GM12892 (cell line): ENCODE measurements at regions not wholly inside any gene's neighbourhood (a gene's known extent, or its start where the extent isn't known, plus 50 kb on each side); places are given as distances from the start of the nearest gene placed in this dataset.

Experiments used
- POLR2A ChIP-seq: IDR thresholded peaks from 2 replicates; pipeline ENCODE4 v1.6.1; 2011; ENCODE audit warnings: low read depth, low read length, control low read depth
- POLR2AphosphoS5 ChIP-seq: IDR thresholded peaks from 2 replicates; pipeline ENCODE4 v1.6.1; 2011; ENCODE audit warnings: low read depth, low read length, control low read depth
- TAF1 ChIP-seq: IDR thresholded peaks from 2 replicates; pipeline ENCODE4 v1.6.1; 2011; ENCODE audit warnings: low read depth, mild to moderate bottlenecking, control low read depth, low read length, borderline replicate concordance

DNA sequence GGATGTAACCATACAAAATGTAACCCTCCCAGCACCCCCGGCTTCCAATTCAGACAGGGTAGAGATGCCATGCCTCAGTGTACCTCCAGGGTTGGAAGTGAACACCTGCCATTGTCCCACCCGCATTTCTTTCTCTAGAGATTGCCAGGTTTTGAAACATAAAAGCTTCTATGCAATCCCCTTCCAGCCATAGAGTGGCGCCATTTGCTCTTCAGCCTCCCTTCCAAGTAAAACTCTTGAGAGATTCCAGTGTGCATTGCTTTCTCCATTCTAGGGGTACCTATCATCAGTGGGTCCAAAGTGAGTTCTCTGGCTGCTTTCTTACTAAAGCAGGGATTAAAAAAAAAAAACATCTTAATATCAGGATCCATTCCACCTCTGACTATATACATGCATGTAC, 133.1 kb upstream of the RPL38 start:
- TF ChIP-seq TAF1 (no peak), POLR2A (no peak), POLR2AphosphoS5 (no peak)
